GM21528 (cell line): ENCODE measurements at regions not wholly inside any gene's neighbourhood (a gene's known extent, or its start where the extent isn't known, plus 50 kb on each side); places are given as distances from the start of the nearest gene placed in this dataset.
A peak's percentile ranks its signal among the peaks of the same experiment; 100 is the strongest.

ENCODE experiments used
- ATAC-seq: cut with Tn5 transposase; IDR thresholded peaks from one replicate; pipeline ENCODE4 v1.9.1; 2021; ENCODE audit warnings: mild to moderate bottlenecking, moderate library complexity; ENCODE audit not compliant: unreplicated experiment, low FRiP score

DNA sequence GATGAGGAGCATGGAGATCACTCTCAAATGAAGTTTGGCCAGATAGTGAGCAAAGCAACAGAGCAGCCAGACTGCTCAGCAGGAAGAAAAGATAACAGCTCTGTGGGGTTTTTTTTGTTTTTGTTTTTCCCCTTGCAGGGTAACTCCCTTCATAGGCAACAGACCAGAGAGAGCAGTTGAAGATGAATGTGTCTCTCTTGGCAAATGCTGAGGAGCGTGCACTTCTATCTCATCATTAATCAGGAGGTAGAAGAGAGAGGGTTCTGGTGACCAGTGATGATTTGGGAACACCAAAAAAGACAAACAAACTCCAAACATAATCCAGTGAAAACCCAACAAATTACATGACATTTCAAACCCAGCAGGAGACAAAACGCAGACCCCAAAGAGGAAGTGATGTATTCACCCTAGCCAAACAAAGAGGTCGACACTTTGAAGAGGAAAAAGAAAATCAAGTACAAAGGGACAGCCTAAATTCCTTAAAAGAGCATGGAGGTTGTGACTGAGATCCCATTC lies 66.2 kb upstream of the RREB1 start:
- ATAC-seq: no peak

DNA sequence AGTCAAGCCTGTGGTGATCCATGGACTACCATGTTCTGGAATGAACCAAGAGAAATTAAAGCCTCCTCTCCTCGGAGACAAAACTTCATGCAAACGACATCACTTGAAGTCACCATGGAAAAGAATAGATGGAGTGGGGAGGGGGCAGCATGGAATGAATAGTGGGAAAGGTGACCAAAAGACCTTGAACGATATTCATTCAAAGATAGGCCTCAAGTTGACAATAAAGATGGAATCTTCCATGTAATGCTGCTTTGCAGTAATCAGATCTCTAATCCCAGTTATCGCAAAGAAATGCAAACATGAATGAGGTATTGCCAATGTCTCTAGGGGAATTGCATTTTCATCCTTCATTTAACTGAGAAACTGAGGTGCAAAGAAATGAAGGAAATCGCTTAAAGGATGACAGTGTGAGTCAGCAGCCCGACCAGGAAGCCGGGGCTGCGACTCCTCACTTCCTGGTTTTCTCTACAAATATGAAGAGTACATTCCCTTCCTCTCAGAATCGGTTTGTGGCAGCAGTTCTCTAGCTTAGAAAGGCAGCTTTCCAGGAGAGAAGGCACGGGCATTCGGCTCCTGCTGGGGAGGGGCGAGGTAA lies 65.6 kb upstream of the RREB1 start:
- ATAC-seq: no peak

DNA sequence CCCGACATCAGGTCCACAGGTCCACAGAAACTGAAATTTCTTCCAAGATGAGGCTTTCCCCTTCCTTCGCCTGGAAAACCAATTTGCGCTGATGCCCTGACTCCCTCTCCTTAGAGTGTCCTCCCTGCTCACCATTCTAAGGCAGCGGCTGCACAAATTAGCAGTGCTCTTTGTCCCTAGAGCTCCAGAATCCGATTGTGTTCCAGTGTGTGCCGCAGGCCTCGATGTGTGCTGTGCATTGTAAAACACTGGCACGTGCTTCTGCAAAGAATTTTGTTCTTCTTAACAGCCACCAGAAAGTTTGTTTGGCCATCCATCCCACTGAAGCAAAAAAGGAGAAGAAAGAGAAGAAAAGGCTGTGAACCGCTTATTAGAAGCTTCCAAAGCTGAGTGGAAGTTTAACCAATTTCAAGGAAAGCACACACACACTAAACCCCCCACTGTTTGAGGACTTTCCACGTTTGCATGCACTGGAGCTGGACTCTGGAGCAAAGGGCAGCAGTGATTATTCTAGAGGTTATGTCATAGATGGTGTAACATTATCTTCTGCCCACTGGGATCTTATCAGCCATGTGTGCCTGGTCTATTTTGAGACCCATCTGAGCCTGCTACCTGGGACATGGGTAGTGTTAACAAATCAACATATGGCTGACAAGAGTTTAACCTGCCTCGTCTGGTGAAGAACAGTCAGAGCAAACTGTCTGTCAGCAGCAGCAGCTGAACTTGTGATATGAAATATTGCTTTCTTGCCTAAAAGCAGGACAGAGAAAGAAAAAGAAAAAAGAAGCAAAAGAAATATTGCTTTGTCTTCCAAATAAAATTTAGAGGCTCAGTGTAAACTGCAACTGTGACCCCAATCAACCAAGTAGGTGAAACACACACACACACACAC lies 64.9 kb upstream of the RREB1 start:
- ATAC-seq: no peak

DNA sequence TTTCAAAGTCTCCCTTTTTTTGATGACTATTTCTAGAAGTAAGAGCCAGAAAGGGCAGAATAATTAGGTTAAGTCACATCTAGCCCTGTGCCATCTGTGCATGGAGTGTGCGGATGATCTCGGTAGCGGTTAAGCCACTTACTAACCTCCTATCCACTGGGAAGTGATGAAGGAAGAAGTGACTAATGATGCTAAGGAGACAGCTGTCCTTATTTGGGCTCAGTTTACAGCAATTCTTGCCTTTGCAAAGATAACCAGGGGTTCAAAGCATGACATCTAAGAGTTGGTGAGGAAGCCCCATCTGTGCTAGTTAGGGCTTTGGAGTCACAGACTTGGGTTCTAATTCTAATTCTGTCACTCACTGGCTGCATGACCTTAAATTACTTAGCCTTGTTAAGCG lies 62.4 kb upstream of the RREB1 start:
- no peak for ATAC-seq

DNA sequence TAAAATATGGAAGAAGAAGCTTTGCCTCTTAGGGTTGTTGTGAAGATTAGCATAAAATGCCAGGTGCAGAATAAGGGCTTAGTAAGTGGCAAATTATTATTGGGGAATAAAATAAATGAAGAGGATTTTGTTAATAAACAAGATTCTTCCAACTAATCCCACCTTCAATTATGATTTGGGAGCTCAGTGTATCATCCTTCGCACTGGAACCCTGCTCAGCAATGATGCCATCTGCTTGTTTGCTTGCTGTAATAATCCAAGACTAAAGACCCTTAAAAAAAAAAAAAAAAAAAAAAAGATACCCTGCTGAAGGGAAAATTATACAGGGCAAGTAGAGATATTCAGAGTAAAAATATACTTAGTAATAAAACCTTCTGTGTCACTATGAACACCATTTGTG lies 62.0 kb upstream of the RREB1 start:
- ATAC-seq: no peak

DNA sequence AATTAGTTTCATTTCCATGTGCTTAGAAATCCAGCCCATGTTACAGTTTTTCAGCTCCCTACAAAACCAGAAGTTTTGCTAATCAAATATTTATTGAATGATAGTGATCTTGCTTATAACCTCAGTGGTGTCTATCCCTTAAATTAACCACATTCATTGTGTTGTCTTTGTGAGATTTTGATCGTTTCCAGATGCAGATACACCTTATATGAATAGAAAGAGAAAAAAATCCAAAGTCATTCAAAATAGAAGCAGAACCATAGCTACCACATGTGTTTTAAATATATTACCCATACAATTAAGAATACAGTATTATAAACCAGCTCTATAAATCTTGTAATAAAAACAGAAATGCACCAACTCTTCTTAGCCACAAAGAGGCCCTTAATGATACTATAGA lies 60.6 kb upstream of the RREB1 start:
- no peak for ATAC-seq

DNA sequence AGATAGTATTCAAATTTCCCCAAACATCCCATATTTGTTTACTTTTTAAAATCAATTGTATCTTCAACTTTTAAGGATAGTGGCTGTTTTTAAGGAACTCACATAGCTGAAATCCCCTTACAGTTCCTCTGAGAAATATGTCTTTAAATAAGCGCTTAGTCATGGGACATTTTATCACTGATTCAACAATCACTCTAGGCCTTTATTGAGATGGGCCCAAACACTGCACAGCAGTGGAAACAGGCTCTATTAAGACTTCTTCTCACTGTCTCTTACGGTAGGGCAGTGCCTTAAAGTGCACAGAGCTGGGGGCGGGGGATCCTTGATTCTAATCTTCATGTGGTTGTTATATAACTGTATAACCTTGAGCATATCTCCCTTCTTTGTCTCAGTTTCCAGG lies 59.8 kb upstream of the RREB1 start:
- ATAC-seq: no peak

DNA sequence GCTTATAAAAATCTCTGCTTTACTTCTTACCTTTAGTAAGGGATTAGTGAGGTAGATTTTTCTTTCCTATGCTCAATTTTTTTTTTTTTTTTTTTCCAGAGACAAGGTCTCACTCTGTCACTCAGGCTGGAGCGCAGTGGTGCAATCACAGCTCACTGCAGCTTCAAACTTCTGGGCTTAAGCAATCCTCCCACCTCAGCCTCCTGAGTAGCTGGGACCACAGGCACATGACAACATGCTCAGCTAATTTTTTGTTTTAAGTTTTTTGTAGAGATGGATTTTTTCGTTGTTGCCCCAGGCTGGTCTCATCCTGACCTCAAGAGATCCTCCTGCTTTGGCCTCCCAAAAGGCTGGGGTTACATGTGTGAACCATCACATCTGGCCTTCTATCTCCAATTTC lies 58.9 kb upstream of the RREB1 start:
- no peak for ATAC-seq

DNA sequence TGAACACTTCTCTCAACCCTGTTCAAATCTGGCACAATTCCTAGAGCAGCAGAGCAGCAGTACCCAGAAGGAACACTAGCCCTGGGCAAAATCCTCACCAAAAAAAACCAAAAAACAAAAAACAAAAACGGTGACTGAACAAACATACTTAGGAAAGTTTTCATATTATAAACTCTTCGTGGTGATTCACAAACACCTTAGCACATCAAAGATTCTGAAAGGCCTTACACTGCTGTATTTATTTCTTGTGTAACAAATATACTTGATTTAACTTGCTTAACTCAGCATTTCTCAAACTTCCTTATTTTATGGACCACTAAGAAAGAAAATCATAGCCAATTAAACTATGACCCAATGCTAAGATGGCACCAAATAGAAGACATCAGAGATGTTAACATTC lies 57.8 kb upstream of the RREB1 start:
- no peak for ATAC-seq

DNA sequence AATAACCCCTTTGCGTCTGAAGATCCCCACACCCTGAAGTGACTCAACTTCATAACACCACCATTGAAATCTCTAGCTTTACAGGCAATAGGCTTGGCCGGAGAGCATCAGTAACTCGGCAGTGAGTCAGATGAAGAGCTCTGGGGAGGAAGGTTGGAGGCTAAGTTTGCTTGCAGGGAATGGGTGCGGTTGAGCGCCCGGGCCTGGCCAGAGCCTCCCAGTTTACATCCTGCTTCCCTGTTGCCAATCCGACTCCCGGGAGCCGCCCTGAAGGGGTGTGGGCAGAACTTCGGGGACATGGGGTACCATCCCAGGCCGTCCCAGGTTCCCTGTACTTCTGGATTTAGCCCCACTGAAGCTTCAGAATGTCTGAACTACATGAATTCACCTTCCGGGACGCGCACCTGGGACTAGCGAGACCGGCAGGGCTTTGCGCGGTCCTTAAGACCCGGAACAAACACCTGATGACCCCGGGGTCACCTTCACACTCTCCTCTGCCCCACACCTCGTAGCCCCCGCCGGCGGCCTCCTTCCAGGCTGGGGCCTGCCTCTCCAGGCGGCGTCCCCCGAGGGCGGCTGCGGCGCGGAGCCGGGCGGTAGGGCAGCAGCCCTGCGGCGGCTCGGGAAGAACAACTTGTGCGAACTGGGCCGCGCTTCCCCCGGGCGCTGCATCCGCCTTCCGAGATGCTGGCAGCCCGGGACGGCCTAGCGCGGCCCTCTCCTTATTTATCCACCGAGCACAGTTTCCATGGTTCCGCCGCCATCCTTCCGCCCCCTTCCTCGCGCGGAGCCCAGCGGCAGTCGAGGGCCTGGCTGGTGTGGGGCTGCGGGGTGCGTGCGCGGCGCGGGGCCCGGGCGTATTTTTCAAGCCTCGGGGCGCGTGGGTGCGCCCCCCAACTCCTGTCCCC lies 56.6 kb upstream of the RREB1 start:
- ATAC-seq: peak; percentile 43

DNA sequence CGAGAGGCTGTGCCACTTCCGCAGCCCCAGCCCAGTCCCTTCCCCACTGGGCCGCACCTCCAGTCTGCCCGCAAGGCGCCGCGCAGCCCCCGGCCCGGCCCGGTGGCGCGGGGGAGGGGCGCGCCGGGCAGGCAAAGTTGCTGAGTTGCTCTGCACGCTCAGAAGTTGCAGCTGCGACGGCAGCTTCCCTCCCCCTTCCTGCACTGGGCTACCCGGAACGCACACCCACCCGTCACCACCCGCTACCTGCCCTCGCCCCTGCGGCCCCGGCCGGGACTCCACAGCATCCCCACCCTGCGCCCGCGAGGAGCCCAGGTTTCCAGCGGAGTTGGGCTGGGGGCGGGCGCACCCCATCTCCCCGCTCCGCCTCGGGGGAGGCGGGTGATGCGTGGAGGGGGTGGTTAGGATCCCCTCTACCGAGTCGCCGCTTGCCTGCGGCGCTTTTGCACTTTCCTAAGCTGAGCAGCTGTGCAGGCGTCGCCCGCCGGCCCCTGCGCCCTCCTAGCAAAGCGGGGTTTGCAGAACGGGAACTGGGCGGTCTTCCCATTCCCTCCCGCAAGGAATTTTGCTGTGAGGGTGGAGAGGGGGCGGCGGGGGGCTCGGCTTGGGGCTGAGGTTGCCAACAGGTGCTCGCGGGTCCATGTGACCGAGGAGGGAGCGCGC lies 55.9 kb upstream of the RREB1 start:
- ATAC-seq: peak; percentile 55

DNA sequence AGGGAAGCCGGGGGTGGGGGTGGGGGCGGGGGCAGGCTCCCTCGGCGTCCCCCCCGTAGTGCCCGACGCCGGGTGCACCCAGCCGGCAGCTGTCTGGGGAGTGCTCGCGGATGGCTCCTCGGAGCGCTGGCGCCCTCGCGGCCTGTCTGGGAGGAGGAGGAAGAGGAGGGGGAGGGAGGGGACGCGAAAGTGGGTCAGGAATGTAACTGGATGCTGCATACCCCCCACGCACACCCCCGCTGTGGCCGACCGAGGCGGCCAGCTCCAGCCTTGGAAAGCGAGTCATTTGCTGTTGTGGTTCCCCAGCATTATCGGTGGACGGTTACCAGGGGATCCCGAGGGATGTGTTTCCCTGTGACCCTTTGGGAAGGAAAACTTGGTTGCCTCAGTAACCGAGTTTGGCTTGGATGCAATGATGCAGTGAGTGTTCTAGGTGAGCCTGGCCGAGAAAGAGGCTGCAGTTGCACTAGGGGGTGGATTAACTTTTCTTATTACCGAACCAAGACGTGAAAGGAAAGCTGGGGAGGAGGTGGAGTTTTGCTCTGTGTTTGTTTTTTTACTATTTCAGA lies 55.2 kb upstream of the RREB1 start:
- ATAC-seq: no peak

DNA sequence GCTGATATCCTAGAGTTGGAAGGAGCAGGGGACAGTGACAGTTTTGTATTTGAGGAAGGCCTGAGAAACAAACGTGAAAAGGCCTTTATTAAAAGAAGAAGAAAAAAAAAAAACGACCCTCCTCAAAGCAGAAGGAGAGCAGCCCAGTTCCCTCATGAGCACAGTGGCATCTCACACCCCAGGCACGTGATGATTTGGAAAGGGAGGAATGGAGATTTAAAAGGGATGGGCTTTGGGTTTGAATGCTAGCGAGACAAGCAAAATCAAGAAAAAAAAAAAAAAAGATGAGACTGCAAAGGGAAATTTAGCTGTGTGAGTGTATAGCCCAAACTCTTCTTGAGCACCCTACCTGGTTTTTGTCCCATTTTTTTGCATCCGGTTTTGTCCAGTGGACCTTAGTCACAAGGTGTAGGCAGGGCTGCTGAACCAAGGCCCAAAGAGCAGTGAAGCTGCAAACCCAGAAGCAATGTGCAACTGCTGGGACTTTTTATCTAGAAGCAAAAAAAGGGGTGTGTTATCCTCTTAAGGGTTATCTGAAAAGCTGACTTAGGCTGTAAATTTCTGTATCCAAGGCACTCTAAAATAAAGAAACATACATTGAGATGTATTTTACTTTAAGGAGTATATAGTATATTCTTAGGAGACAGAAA lies 54.5 kb upstream of the RREB1 start:
- ATAC-seq: no peak
